ENCODE measurements at regions not wholly inside any gene's neighbourhood (a gene's known extent, or its start where the extent isn't known, plus 50 kb on each side); places are given as distances from the start of the nearest gene placed in this dataset.

GRCh38 chr14:59022144-59022543 is 166.3 kb upstream of the DAAM1 start:
- TF ChIP-seq CTCF (IDR thresholded peaks at IDR 0.05 in 2 of 3, conservative IDR thresholded peaks at IDR 0.05 in 1 of 3; ENCODE audit: borderline replicate concordance in 1 of 3, insufficient read depth in 1 of 3, low read depth in 2 of 3, low read length in 2 of 3): peak; percentile 19 to 52 (median 44); a peak in 4 of 6 replicates
- TF ChIP-seq ZNF274 (IDR thresholded peaks at IDR 0.05; ENCODE audit: low read depth, low read length): no peak
